ENCODE measurements at regions not wholly inside any gene's neighbourhood (a gene's known extent, or its start where the extent isn't known, plus 50 kb on each side); places are given as distances from the start of the nearest gene placed in this dataset.
A peak's percentile ranks its signal among the peaks of the same experiment; 100 is the strongest.

GRCh38 chr21:32103361-32103760 lies 175.5 kb downstream of the MIS18A start:
- no peak for TF ChIP-seq CTCF (IDR thresholded peaks at IDR 0.05; ENCODE audit: unreplicated experiment in 3 of 3)
- Mint-ChIP-seq H3K27ac (no peak overlapping the region), H3K27me3 (ENCODE audit: low read depth) (no peaks in the 10 kb centered on the region), H3K4me1 (peaks cover 43% of the 10 kb centered on the region), H3K9me3 (peaks cover 29% of the 10 kb centered on the region), H3K4me3 (no peak overlapping the region), H3K36me3 (ENCODE audit: low read depth) (no peaks in the 10 kb centered on the region)

GRCh38 chr21:32102426-32102825 lies 176.4 kb downstream of the MIS18A start:
- TF ChIP-seq CTCF (IDR thresholded peaks at IDR 0.05; ENCODE audit: unreplicated experiment in 3 of 3) = no peak
- Mint-ChIP-seq H3K36me3 (ENCODE audit: low read depth) (no peaks in the 10 kb centered on the region), H3K4me3 (no peak overlapping the region), H3K27me3 (ENCODE audit: low read depth) (no peaks in the 10 kb centered on the region), H3K9me3 (peaks cover 29% of the 10 kb centered on the region), H3K27ac (peak overlapping the region in 1 of 3 experiments; percentile 35), H3K4me1 (peaks cover 45% of the 10 kb centered on the region)

- H3K27me3 Mint-ChIP-seq (ENCODE audit: low read depth) = no peaks in the 10 kb centered on the region
- H3K4me1 Mint-ChIP-seq = peaks cover 56% of the 10 kb centered on the region
- peak overlapping the region; percentile 69 to 77 (median 71) for H3K27ac Mint-ChIP-seq
- no peak for TF ChIP-seq CTCF (IDR thresholded peaks at IDR 0.05; ENCODE audit: unreplicated experiment in 3 of 3)
- no peaks in the 10 kb centered on the region for H3K36me3 Mint-ChIP-seq (ENCODE audit: low read depth)
- H3K9me3 Mint-ChIP-seq = peaks cover 19% of the 10 kb centered on the region
- peak overlapping the region in 1 of 3 experiments; percentile 62 for H3K4me3 Mint-ChIP-seq
Observed at GRCh38 chr21:32101277-32101676, 177.6 kb downstream of the MIS18A start.

- no peak for TF ChIP-seq CTCF (IDR thresholded peaks at IDR 0.05; ENCODE audit: unreplicated experiment in 3 of 3)
- peak overlapping the region in 2 of 3 experiments; percentile 69 to 77 for H3K27ac Mint-ChIP-seq
- peaks cover 13% of the 10 kb centered on the region for H3K9me3 Mint-ChIP-seq
- H3K36me3 Mint-ChIP-seq (ENCODE audit: low read depth) = no peaks in the 10 kb centered on the region
- no peak overlapping the region for H3K4me3 Mint-ChIP-seq
- peaks cover 56% of the 10 kb centered on the region for H3K4me1 Mint-ChIP-seq
- H3K27me3 Mint-ChIP-seq (ENCODE audit: low read depth) = no peaks in the 10 kb centered on the region
Observed at GRCh38 chr21:32100423-32100822, 178.4 kb downstream of the MIS18A start.

- Mint-ChIP-seq H3K4me1 (peaks cover 55% of the 10 kb centered on the region), H3K36me3 (ENCODE audit: low read depth) (peaks cover under 1% of the 10 kb centered on the region), H3K4me3 (no peak overlapping the region), H3K9me3 (peaks cover 8% of the 10 kb centered on the region), H3K27me3 (ENCODE audit: low read depth) (no peaks in the 10 kb centered on the region), H3K27ac (peak overlapping the region; percentile 8 to 69 (median 19))
- no peak for TF ChIP-seq CTCF (IDR thresholded peaks at IDR 0.05; ENCODE audit: unreplicated experiment in 3 of 3)
Observed at GRCh38 chr21:32099812-32100416, 178.9 kb downstream of the MIS18A start.

GRCh38 chr21:32096411-32096810 lies 182.4 kb downstream of the MIS18A start:
- no peaks in the 10 kb centered on the region for H3K27me3 Mint-ChIP-seq (ENCODE audit: low read depth)
- no peak overlapping the region for H3K4me3 Mint-ChIP-seq
- peak in 1 of 3 experiments; percentile 9 for TF ChIP-seq CTCF (IDR thresholded peaks at IDR 0.05; ENCODE audit: unreplicated experiment in 3 of 3)
- peaks cover 5% of the 10 kb centered on the region for H3K36me3 Mint-ChIP-seq (ENCODE audit: low read depth)
- peaks cover 8% of the 10 kb centered on the region for H3K9me3 Mint-ChIP-seq
- H3K4me1 Mint-ChIP-seq = peaks cover 50% of the 10 kb centered on the region
- H3K27ac Mint-ChIP-seq = no peak overlapping the region
